GM18870 (cell line): ENCODE measurements at regions not wholly inside any gene's neighbourhood (a gene's known extent, or its start where the extent isn't known, plus 50 kb on each side); places are given as distances from the start of the nearest gene placed in this dataset.
A peak's percentile ranks its signal among the peaks of the same experiment; 100 is the strongest.
"Not testable (repeated sequence)": the region's sequence is repeated elsewhere in the genome, so short reads cannot be mapped to it uniquely, and the experiment has no call there.

Source experiments
- ATAC-seq: cut with Tn5 transposase; IDR thresholded peaks from one replicate; pipeline ENCODE4 v1.9.1; 2021; ENCODE audit warnings: moderate library complexity; ENCODE audit not compliant: unreplicated experiment

DNA sequence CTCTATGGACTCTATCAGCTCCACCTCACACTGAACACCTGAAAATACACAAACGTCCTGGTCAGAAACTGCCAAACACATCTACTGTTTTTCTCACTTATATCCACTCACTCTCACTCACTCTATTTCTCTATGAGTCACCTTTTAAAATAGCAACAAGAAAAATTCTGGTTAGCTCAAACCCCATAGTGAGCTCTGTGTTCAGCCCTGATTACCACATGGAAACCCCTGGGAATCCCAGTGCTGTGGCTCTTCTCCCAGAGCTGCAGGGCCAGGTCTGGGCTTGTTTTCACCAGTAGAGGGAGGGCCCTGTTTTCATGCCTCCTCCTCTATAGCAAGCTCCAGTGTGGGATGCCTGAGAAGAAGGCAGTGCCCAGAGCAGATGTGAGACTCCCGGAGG is 1126.1 kb downstream of the TMEM121 start:
- peak; percentile 70 for ATAC-seq

DNA sequence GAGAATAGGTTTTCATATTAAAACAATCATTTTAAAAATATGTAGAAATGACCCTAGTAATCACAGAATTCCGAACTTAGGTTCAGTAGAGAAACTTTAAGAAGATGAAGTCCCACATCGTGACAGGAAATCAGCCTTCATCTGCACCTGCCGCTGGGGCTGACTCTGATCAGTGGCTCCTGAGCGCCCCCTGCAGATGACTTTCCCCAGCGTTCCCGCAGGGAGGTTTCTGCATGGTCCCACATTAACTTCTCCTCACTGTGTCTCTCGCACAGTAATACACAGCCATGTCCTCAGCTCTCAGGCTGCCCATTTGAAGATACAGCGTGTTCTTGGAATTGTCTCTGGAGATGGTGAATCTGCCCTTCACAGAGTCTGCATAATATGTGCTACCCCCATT is 1131.1 kb downstream of the TMEM121 start:
- ATAC-seq: no peak

DNA sequence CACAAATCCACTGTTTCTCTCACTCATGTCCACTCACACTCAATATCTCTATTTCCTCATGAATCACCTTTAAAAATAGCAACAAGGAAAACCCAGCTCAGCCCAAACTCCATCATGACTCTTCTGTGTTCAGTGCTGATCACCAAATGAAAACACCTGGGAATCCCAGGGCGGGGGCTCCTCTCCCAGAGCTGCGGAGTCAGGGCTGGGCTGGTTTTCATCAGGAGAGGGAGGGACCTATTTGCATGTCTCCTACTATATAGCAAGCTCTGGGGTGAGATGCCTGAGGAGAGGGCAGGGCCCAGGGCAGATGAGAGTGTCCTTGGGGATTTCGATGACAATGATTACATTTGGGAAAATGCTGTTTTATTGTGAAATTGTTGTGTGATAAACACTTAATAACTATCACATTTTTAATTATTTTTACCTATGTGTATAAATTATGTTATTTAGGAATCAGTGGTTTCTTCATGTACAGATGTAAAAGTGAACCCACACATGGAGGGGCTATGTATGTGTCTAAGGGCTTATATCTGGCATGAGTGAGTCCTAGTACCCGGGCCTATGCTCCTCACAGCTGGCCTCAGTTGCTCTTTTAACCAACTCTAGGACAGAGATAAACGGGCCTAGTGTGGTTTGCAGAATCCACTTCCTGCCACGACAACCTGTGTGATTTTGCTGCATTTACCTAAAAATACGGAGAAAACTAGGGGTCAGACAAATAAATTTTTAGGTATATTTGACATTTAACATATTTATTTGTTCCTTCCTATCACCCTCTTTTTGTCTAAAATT is 1131.9 kb downstream of the TMEM121 start:
- ATAC-seq: not testable (repeated sequence)

DNA sequence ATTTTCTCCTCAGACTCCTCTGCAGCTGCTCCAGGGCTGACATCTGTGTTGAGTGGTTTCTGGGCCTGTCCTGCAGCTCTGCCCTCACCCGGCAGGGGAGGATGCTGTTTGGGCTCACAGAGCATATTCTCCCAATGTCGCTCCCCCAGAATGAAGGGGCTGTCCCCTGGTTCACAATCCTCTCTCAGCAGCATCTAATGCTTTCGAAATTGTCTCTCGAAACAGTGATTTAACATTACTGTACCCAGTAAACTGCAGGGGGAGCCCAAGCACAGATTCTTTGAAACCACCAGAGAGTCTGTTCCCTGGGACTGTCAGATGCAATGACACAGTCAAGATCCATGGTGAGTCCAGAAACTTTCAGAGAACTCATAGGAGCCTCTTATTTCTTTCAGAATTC is 1135.2 kb downstream of the TMEM121 start:
- peak; percentile 46 for ATAC-seq

DNA sequence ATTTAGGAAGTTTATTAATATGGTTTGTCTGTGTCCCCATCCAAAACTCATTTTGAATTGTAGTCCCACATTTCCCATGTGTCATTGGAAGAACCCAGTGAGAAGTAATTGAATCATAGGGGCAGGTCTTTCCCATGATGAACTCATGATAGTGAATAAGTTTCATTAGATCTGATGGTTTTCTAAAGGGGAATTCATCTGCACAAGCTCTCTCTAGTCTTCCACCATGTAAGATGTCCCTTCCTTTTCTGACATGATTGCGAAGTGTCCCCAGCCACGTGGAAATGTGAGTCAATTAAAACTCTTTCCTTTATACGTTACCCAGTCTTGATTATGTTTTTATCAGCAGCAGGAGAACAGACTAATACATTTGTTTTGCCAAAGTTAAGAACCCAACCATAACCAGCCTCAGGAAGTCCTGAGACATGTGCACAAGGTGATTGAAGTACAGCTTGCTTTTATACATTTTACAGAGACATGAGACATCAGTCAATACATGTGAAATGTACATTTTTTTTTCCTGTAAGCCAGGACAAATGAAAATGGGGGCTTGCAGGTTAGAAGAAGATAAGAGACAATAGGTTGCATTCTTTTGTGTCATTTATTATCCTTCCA is 1136.7 kb downstream of the TMEM121 start:
- no peak for ATAC-seq

DNA sequence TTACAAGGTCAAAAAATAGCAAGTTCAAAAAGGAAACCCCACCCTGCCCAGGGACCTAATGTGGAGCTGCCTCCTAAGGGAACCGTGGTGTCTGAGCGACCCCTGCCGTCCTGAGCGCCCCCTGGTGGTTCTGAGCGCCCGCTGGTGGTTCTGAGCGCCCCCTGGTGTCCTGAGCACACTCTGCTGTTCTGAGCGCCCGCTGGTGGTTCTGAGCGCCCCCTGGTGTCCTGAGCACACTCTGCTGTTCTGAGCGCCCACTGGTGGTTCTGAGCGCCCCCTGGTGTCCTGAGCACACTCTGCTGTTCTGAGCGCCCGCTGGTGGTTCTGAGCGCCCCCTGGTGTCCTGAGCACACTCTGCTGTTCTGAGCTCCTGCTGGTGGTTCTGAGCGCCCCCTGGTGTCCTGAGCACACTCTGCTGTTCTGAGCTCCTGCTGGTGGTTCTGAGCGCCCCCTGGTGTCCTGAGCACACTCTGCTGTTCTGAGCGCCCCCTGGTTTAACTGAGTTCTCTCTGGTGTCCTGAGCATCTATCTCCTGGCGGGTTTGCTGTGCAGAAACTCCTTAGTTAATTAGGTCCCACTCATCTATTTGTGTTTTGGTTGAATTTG is 1137.5 kb downstream of the TMEM121 start:
- ATAC-seq: not testable (repeated sequence)

DNA sequence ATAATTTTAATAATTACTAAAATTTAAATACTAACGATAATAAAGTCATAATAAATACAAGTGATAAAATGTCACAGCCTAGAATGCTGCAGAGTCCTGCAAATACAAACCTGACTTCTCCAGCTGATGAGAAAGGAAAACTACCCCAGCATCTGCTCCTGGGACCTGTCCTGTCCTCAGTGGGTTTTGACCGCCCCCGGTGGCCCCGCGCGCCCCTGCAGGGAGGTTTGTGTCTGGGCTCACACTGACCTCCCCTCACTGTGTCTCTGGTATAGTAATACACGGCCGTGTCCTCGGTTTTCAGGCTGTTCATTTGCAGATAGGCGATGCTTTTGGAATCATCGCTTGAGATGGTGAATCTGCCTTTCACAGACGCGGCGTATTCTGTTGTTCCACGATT is 1139.4 kb downstream of the TMEM121 start:
- no peak for ATAC-seq

DNA sequence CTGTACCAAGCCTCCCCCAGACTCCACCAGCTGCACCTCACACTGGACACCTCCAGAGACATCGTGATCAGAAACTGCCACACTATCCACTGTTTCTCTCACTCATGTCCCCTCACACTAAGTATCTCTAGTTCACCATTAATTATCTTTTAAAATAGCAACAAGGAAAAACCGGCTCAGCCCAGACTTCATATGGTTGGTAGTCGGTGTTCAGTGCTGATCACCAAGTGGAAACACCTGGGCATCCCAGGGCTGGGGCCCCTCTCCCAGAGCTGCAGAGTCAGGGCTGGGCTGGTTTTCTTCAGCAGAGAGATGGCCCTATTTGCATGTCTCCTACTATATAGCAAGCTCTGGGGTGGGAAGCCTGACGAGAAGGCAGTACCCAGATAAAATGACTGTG is 1140.0 kb downstream of the TMEM121 start:
- no peak for ATAC-seq

DNA sequence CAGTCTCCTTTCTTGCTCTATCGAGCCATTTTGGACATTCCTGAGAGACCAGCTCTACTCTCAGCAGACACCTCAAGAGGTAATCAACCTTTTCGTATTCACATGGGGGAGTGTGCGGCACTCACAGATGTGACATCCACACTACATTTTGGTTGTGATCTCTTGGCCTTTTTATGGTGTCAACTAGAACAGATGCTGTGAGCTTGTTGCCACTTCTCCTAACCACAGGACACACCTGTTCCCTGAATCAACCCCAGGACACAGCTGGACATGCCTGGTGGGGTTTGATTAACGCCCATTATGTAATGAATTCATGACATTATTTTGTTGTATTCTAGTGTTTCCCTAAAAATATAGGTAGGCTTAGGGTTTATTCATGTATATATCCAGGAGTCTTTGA is 1143.6 kb downstream of the TMEM121 start:
- ATAC-seq: no peak

DNA sequence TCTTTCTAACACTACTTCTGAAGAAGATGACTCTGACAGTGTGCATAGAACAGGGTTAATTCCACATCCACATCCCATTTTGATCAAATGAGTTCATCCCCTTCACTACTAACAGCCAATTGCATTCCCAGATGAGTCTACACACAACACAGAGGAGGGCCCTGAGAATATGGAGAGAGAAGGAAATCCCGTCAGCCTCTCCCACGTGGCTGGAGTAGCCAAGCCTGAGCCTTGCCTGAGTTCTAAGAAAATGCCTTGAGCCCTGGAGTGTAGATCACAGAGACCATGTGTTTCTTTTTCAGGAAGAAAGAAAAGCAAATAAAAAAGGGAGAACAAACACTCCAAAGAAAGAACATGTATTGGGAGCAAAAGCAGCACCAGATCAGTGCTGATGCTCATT is 1147.7 kb downstream of the TMEM121 start:
- ATAC-seq: not testable (repeated sequence)

DNA sequence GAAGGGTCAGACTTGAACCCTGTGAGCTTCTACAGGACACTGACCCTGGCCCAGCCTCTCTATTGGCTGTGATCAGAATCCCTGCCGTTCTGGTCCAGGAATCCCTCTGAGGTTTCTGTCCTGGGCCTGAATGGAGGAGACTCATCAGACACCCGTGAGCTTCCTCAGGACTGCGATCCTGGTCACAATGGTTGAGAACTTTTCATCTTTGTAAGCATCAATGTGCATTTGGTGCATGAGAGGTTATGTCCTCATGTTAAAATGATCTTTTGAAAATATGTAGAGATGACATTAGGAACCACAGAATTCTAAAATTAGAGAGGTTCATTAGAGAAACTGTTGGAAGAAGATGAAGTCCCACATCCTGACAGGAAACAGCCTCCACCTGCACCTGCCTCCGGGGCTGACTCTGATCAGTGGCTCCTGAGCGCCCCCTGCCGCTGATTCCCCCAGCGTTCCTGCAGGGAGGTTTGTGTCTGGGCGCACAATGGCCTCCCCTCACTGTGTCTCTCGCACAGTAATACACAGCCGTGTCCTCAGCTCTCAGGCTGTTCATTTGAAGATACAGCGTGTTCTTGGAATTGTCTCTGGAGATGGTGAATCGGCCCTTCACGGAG is 1148.2 kb downstream of the TMEM121 start:
- not testable (repeated sequence) for ATAC-seq

DNA sequence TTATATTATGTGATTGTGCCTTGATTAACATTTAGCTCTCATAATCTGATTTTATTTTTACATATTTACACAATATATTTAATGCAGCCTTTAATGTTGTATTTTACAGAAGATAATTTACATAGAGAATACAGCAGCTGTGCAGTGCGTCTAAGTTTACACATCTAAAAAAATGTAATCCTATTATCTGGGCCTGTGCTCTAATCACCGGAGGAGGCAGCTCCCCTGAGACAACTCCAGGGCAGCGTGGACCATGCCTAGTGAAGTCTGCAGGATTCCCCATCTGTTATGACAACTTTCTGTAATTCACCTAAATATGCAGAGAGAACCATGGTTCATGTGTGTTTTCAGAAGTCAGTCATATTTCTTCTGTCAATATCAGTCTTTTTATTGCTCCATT is 1149.3 kb downstream of the TMEM121 start:
- not testable (repeated sequence) for ATAC-seq

DNA sequence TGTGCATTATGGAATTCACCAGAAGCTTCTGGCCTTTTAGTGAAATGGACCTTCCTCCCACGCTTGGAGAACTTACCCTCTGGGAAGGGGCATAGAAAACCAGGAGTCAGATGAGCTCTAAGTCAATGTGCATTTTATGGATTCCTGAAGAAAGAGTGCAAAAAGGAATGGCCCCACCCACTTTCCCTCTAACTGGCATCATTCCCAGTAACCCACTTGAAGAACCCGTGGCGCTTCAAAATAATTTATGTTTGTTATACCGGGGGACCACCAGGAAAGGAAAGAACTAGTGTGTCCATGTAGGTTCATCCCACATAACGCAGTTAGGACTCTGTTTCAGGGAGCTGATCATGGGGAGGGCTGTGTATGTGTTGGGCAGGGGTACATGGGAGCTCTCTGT is 1153.4 kb downstream of the TMEM121 start:
- ATAC-seq: no peak

DNA sequence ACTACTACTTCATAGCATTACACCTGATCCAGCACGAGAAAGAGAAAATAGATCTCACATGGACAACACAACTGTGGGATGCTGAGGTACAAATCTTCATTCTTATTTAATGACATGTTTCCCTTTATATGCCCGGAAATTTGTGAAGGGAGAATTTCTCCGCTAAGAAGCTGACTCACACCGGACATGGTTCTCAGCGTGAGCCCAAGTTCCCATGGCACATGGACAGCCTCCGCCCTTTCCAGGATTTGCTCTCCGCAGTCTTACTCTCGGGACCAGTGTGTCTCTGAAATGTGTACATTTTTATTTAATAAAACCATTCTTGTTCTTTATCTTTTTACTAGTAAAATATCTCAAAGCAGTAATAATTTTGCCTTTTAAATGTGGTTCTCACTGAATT is 1154.8 kb downstream of the TMEM121 start:
- no peak for ATAC-seq

DNA sequence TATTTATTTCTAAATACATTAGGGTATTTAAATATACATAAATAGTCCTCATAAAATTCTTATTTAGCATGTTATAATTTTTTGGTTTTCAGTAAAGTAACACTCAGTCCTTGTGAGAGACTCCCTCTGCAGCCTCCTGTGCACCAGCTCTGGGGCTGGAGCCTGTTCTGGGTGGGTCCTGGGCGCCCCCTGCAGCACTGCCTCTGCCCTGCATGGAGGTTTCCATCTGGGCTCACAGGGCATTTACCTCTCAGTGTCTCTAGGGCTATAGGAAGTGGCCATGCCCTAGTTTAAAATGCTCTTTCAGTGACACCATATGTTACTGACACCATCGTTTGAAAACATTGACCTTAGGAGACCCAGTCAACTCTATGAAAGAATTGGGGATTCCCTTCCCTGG is 1155.2 kb downstream of the TMEM121 start:
- ATAC-seq: no peak

DNA sequence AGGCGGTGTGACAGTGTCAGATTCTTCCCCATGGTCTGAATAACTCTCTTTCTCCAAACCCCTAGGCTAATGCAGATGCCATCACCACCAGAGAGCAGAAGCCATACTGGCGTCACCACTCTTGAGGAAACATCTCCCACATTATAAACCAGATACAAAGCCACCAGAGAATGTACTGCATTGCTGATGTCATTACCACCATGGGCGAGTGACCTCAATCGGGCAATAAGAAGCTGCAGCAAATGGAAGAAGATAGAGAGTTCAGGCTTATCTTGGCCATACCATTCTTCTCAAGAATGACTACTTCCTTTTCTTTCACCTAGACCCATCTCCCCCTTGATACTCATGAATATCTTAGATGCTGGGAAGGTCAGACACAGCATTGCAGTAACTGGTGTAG is 1157.2 kb downstream of the TMEM121 start:
- ATAC-seq: no peak

DNA sequence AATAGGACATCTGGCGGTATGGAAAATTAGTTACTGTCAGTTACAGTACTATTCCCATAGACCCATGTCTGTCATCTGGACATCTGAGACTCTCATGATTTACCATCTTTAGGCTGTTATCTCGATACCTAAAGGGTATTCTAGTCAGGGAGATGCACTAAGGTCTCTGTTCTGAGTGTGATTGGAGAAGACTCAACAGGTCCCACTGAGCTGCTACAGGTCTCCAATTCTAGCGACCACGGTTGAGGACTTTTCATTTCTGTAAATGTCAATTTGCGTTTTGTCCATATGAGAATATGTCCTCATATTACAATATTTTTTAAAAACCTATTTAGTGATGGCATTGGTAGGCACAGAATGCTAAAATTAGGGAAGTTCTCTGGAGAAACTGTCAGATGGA is 1160.2 kb downstream of the TMEM121 start:
- no peak for ATAC-seq

DNA sequence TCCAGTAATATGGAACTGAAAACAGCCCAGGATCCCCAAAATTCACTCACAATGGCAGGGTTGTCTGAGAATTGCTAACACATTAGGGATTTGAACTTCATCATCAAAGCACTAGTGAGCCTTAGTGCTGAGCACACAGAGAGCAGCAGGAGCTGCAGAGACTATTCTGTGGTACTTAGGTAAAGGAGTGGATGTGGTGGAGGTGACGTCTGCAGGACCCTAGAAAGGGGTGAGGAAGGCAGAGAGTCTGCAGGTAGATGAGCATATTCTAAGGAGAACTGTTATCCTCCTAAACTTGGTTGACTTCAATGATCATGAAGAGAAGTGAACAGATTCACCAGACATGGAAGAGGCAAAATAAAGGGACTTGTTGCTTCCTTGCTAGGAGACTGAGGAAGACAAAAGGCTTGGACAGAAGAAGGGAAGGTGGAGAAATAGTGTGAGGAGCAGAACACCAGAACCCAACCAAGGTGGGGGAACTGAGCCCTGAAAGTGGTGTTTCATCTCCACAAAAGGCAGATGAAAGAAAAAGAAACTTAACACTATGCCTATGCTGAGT is 1164.0 kb downstream of the TMEM121 start:
- ATAC-seq: no peak

DNA sequence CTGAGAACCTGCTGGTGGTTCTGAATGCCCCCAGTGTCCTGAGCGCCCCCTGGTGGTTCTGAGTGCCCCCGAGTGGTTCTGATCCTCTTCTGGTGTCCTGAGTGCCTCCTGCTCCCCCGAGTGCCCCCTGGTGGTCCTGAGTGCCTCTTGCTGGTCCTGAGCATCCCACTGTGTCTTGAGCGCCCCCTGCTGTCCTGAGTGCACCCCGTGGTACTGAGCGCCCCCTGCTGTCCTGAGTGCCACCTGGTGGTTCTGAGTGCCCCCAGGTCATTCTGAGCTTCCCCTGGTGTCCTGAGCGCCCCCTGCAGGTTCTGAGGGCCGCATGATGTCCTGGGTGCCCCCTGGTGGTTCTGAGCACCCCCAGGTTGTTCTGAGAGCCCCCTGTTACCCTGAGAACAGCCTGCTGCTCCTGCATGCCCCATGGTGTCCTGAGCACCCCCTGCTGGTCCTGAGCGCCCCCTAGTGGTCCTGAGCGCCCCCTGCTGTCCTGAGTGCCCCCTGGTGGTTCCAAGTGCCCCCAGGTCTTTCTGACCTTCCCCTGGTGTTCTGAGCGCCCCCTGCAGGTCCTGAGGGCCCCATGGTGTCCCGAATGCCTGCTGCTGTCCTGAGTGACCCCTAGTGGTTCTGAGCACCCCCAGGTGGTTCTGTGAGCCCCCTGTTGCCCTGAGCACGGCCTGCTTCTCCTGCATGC is 1165.4 kb downstream of the TMEM121 start:
- ATAC-seq: peak; percentile 44

DNA sequence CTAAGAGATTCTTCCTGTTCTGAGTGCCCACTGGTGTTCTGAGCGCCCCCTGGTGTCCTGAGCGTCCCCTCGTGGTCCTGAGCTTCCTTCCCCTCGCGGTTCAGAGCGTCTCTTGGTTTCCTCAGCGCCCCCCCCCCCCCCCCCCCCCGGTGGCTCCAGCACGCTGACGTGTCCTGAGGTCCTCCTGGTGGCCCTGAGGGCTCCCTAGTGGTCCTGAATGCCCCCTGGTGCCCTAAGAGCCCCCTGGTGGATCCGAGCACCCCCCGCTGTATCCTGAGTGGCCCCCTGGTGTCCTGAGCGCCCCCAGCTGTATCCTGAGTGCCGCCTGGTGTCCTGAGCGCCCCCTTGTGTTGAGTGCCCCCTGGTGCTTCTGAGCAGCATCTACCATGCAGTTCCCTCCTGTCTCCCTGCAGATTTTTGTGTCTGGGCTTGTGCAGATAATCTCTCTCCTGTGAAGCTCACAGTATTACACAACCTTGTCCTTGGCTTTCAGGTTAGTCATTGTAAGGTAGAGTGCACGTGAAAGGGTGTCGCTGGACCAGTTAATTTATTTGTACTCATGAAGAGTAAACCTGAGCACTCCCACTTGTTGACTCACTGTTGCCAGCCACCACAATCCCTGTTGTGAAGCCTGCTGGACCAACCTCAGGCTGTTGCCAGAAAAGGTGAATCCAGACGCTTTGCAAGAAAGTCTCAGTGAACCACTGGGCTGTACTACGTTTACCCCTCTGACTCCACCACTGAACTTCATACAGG is 1168.4 kb downstream of the TMEM121 start:
- ATAC-seq: no peak
